ENCODE measurements at regions not wholly inside any gene's neighbourhood (a gene's known extent, or its start where the extent isn't known, plus 50 kb on each side); places are given as distances from the start of the nearest gene placed in this dataset.
"Not testable (repeated sequence)": the region's sequence is repeated elsewhere in the genome, so short reads cannot be mapped to it uniquely, and the experiment has no call there.

GRCh38 chrX:22527302-22527701 lies 254.6 kb downstream of the CBLL2 start:
- Mint-ChIP-seq H3K4me3 (no peak overlapping the region), H3K27ac (no peak overlapping the region), H3K36me3 (no peaks in the 10 kb centered on the region), H3K9me3 (peaks cover 1% of the 10 kb centered on the region), H3K27me3 (no peaks in the 10 kb centered on the region), H3K4me1 (peaks cover 8% of the 10 kb centered on the region)
- ATAC-seq (ENCODE audit: low read depth) (no peak), DNase-seq (ENCODE audit: low spot score in 2 of 2) (no peak)

- Mint-ChIP-seq H3K9me3 (no peaks in the 10 kb centered on the region), H3K27me3 (no peaks in the 10 kb centered on the region), H3K4me3 (no peak overlapping the region), H3K27ac (no peak overlapping the region), H3K4me1 (no peaks in the 10 kb centered on the region), H3K36me3 (no peaks in the 10 kb centered on the region)
- DNase-seq (ENCODE audit: low spot score in 2 of 2) (peak in 1 of 2 donors; percentile 0), ATAC-seq (ENCODE audit: low read depth) (no peak)
Observed at GRCh38 chrX:22533898-22534297, 261.2 kb downstream of the CBLL2 start.

- Mint-ChIP-seq H3K9me3 (no peaks in the 10 kb centered on the region), H3K4me3 (no peak overlapping the region), H3K4me1 (no peaks in the 10 kb centered on the region), H3K36me3 (no peaks in the 10 kb centered on the region), H3K27ac (no peak overlapping the region), H3K27me3 (no peaks in the 10 kb centered on the region)
- ATAC-seq (ENCODE audit: low read depth) (no peak), DNase-seq (ENCODE audit: low spot score in 2 of 2) (no peak)
Observed at GRCh38 chrX:22534643-22535042, 261.9 kb downstream of the CBLL2 start.

GRCh38 chrX:22536746-22537304 lies 264.1 kb downstream of the CBLL2 start:
- H3K4me3 Mint-ChIP-seq: no peak overlapping the region
- H3K4me1 Mint-ChIP-seq: no peaks in the 10 kb centered on the region
- no peaks in the 10 kb centered on the region for H3K9me3 Mint-ChIP-seq
- no peak overlapping the region for H3K27ac Mint-ChIP-seq
- H3K27me3 Mint-ChIP-seq: no peaks in the 10 kb centered on the region
- H3K36me3 Mint-ChIP-seq: no peaks in the 10 kb centered on the region
- DNase-seq (ENCODE audit: low spot score in 2 of 2): no peak
- ATAC-seq (ENCODE audit: low read depth): no peak

GRCh38 chrX:22538580-22538979 lies 265.9 kb downstream of the CBLL2 start:
- no peaks in the 10 kb centered on the region for H3K4me1 Mint-ChIP-seq
- ATAC-seq (ENCODE audit: low read depth) (no peak), DNase-seq (ENCODE audit: low spot score in 2 of 2) (no peak)
- H3K9me3 Mint-ChIP-seq: peaks cover 1% of the 10 kb centered on the region
- H3K36me3 Mint-ChIP-seq: no peaks in the 10 kb centered on the region
- H3K27ac Mint-ChIP-seq: no peak overlapping the region
- H3K27me3 Mint-ChIP-seq: no peaks in the 10 kb centered on the region
- H3K4me3 Mint-ChIP-seq: no peak overlapping the region

GRCh38 chrX:22541926-22542325 lies 269.2 kb downstream of the CBLL2 start:
- DNase-seq (ENCODE audit: low spot score in 2 of 2) (no peak), ATAC-seq (ENCODE audit: low read depth) (no peak)
- H3K27ac Mint-ChIP-seq: no peak overlapping the region
- peaks cover 1% of the 10 kb centered on the region for H3K9me3 Mint-ChIP-seq
- H3K4me1 Mint-ChIP-seq: no peaks in the 10 kb centered on the region
- no peaks in the 10 kb centered on the region for H3K27me3 Mint-ChIP-seq
- H3K4me3 Mint-ChIP-seq: no peak overlapping the region
- no peaks in the 10 kb centered on the region for H3K36me3 Mint-ChIP-seq

- peaks cover 3% of the 10 kb centered on the region for H3K27me3 Mint-ChIP-seq
- DNase-seq (ENCODE audit: low spot score in 2 of 2) (no peak), ATAC-seq (ENCODE audit: low read depth) (no peak)
- no peak overlapping the region for H3K4me3 Mint-ChIP-seq
- peaks cover 3% of the 10 kb centered on the region for H3K4me1 Mint-ChIP-seq
- H3K9me3 Mint-ChIP-seq: peaks cover 1% of the 10 kb centered on the region
- no peak overlapping the region for H3K27ac Mint-ChIP-seq
- no peaks in the 10 kb centered on the region for H3K36me3 Mint-ChIP-seq
Observed at GRCh38 chrX:22542641-22543040, 269.9 kb downstream of the CBLL2 start.

GRCh38 chrX:22559506-22559905 lies 286.8 kb downstream of the CBLL2 start:
- Mint-ChIP-seq H3K4me3 (no peak overlapping the region), H3K9me3 (no peaks in the 10 kb centered on the region), H3K36me3 (no peaks in the 10 kb centered on the region), H3K27me3 (no peaks in the 10 kb centered on the region), H3K27ac (no peak overlapping the region), H3K4me1 (no peaks in the 10 kb centered on the region)
- DNase-seq (ENCODE audit: low spot score in 2 of 2) (no peak), ATAC-seq (ENCODE audit: low read depth) (no peak)

GRCh38 chrX:22575161-22575845 lies 302.6 kb downstream of the CBLL2 start:
- Mint-ChIP-seq H3K27ac (no peak overlapping the region), H3K9me3 (no peaks in the 10 kb centered on the region), H3K36me3 (no peaks in the 10 kb centered on the region), H3K4me3 (no peak overlapping the region), H3K4me1 (no peaks in the 10 kb centered on the region), H3K27me3 (no peaks in the 10 kb centered on the region)
- DNase-seq (ENCODE audit: low spot score in 2 of 2) (no peak), ATAC-seq (ENCODE audit: low read depth) (no peak)

GRCh38 chrX:22577181-22577580 lies 304.5 kb downstream of the CBLL2 start:
- DNase-seq (ENCODE audit: low spot score in 2 of 2) (no peak), ATAC-seq (ENCODE audit: low read depth) (no peak)
- Mint-ChIP-seq H3K36me3 (no peaks in the 10 kb centered on the region), H3K4me3 (no peak overlapping the region), H3K9me3 (no peaks in the 10 kb centered on the region), H3K4me1 (no peaks in the 10 kb centered on the region), H3K27me3 (no peaks in the 10 kb centered on the region), H3K27ac (no peak overlapping the region)

- DNase-seq (ENCODE audit: low spot score in 2 of 2) (no peak), ATAC-seq (ENCODE audit: low read depth) (no peak)
- no peaks in the 10 kb centered on the region for H3K9me3 Mint-ChIP-seq
- H3K27ac Mint-ChIP-seq: no peak overlapping the region
- H3K4me1 Mint-ChIP-seq: peaks cover 2% of the 10 kb centered on the region
- peaks cover 1% of the 10 kb centered on the region for H3K27me3 Mint-ChIP-seq
- H3K36me3 Mint-ChIP-seq: no peaks in the 10 kb centered on the region
- H3K4me3 Mint-ChIP-seq: no peak overlapping the region
Observed at GRCh38 chrX:22585831-22586230, 313.1 kb downstream of the CBLL2 start.

- H3K36me3 Mint-ChIP-seq: no peaks in the 10 kb centered on the region
- H3K4me3 Mint-ChIP-seq: no peak overlapping the region
- DNase-seq (ENCODE audit: low spot score in 2 of 2) (no peak), ATAC-seq (ENCODE audit: low read depth) (no peak)
- peaks cover 1% of the 10 kb centered on the region for H3K27me3 Mint-ChIP-seq
- H3K27ac Mint-ChIP-seq: no peak overlapping the region
- H3K4me1 Mint-ChIP-seq: peaks cover 2% of the 10 kb centered on the region
- H3K9me3 Mint-ChIP-seq: no peaks in the 10 kb centered on the region
Observed at GRCh38 chrX:22589845-22590244, 317.1 kb downstream of the CBLL2 start.

- ATAC-seq (ENCODE audit: low read depth): no peak
Observed at GRCh38 chrX:22594766-22595165, 322.1 kb downstream of the CBLL2 start.

GRCh38 chrX:22603060-22603459 lies 330.3 kb downstream of the CBLL2 start:
- Mint-ChIP-seq H3K4me1 (no peaks in the 10 kb centered on the region), H3K4me3 (no peak overlapping the region), H3K27me3 (peaks cover 2% of the 10 kb centered on the region), H3K36me3 (no peaks in the 10 kb centered on the region), H3K27ac (no peak overlapping the region), H3K9me3 (no peaks in the 10 kb centered on the region)
- no peak for ATAC-seq (ENCODE audit: low read depth)
- DNase-seq (ENCODE audit: low spot score in 2 of 2): no peak

More at GRCh38 chrX:22594766-22595165, 322.1 kb downstream of the CBLL2 start:
- no peak overlapping the region for H3K4me3 Mint-ChIP-seq
- peaks cover 1% of the 10 kb centered on the region for H3K27me3 Mint-ChIP-seq
- no peaks in the 10 kb centered on the region for H3K9me3 Mint-ChIP-seq
- no peaks in the 10 kb centered on the region for H3K4me1 Mint-ChIP-seq
- no peak overlapping the region for H3K27ac Mint-ChIP-seq
- no peak for DNase-seq (ENCODE audit: low spot score in 2 of 2)
- H3K36me3 Mint-ChIP-seq: no peaks in the 10 kb centered on the region

- not testable (repeated sequence) for DNase-seq (ENCODE audit: low spot score in 2 of 2); H3K4me3 Mint-ChIP-seq; H3K36me3 Mint-ChIP-seq; ATAC-seq (ENCODE audit: low read depth); H3K9me3 Mint-ChIP-seq; H3K27ac Mint-ChIP-seq; H3K4me1 Mint-ChIP-seq; H3K27me3 Mint-ChIP-seq
Observed at GRCh38 chrX:22609452-22609851, 336.7 kb downstream of the CBLL2 start.

All from memory B cell (primary cell).